ENCODE measurements at regions not wholly inside any gene's neighbourhood (a gene's known extent, or its start where the extent isn't known, plus 50 kb on each side); places are given as distances from the start of the nearest gene placed in this dataset.

GRCh38 chr6:126118058-126118755 lies 131.9 kb downstream of the TRMT11 start:
- H3K9ac ChIP-seq (ENCODE audit: low read length) = no peak overlapping the region
- H3K4me1 ChIP-seq (ENCODE audit: insufficient read depth, low read length) = peaks cover 13% of the 10 kb centered on the region
- H3K4me3 ChIP-seq (ENCODE audit: insufficient read depth, low read depth, low read length) = no peak overlapping the region
- no peak overlapping the region for H3K27ac ChIP-seq (ENCODE audit: low read depth, low read length)
- TF ChIP-seq CTCF (IDR thresholded peaks at IDR 0.05; ENCODE audit: insufficient read depth, low read depth, low read length) (no peak), EZH2 (IDR thresholded peaks at IDR 0.05; ENCODE audit: insufficient read depth, low read length) (no peak)
- H3K27me3 ChIP-seq (ENCODE audit: insufficient read depth, low read length) = no peaks in the 10 kb centered on the region
- Mint-ChIP-seq H3K27ac (ENCODE audit: unreplicated experiment) (no peak overlapping the region), H3K36me3 (ENCODE audit: low read depth, unreplicated experiment) (no peaks in the 10 kb centered on the region), H3K27me3 (ENCODE audit: low read depth, unreplicated experiment) (no peaks in the 10 kb centered on the region), H3K9me3 (ENCODE audit: unreplicated experiment) (no peaks in the 10 kb centered on the region), H3K4me1 (ENCODE audit: low read depth, unreplicated experiment) (peaks cover 13% of the 10 kb centered on the region), H3K4me3 (ENCODE audit: unreplicated experiment) (no peak overlapping the region)
- DNase-seq (ENCODE audit: low read depth) = peak; percentile 63
- no peak for FAIRE-seq
- no peak overlapping the region for H3K4me2 ChIP-seq (ENCODE audit: low read length)
- H3K9me3 ChIP-seq (ENCODE audit: insufficient read depth, low read depth, low read length) = no peaks in the 10 kb centered on the region
- H3K79me2 ChIP-seq (ENCODE audit: insufficient read depth, low read length) = no peaks in the 10 kb centered on the region
- no peaks in the 10 kb centered on the region for H3K36me3 ChIP-seq (ENCODE audit: insufficient read depth, low read length)
- no peaks in the 10 kb centered on the region for H4K20me1 ChIP-seq (ENCODE audit: insufficient read depth, low read length)
- no peak overlapping the region for H2AFZ ChIP-seq (ENCODE audit: low read depth, low read length)

- DNase-seq (ENCODE audit: low read depth) (peak; percentile 55), FAIRE-seq (no peak)
- Histone ChIP-seq H2AFZ (ENCODE audit: low read depth, low read length) (no peak overlapping the region), H3K27ac (ENCODE audit: low read depth, low read length) (peak overlapping the region; percentile 28), H3K4me3 (ENCODE audit: insufficient read depth, low read depth, low read length) (no peak overlapping the region), H3K27me3 (ENCODE audit: insufficient read depth, low read length) (no peaks in the 10 kb centered on the region), H3K9me3 (ENCODE audit: insufficient read depth, low read depth, low read length) (no peaks in the 10 kb centered on the region), H3K4me2 (ENCODE audit: low read length) (peak overlapping the region; percentile 37), H3K9ac (ENCODE audit: low read length) (no peak overlapping the region), H3K36me3 (ENCODE audit: insufficient read depth, low read length) (no peaks in the 10 kb centered on the region), H3K79me2 (ENCODE audit: insufficient read depth, low read length) (no peaks in the 10 kb centered on the region), H4K20me1 (ENCODE audit: insufficient read depth, low read length) (no peaks in the 10 kb centered on the region), H3K4me1 (ENCODE audit: insufficient read depth, low read length) (peaks cover 13% of the 10 kb centered on the region)
- Mint-ChIP-seq H3K36me3 (ENCODE audit: low read depth, unreplicated experiment) (no peaks in the 10 kb centered on the region), H3K4me1 (ENCODE audit: low read depth, unreplicated experiment) (peaks cover 13% of the 10 kb centered on the region), H3K4me3 (ENCODE audit: unreplicated experiment) (no peak overlapping the region), H3K27ac (ENCODE audit: unreplicated experiment) (no peak overlapping the region), H3K9me3 (ENCODE audit: unreplicated experiment) (no peaks in the 10 kb centered on the region), H3K27me3 (ENCODE audit: low read depth, unreplicated experiment) (no peaks in the 10 kb centered on the region)
- TF ChIP-seq EZH2 (IDR thresholded peaks at IDR 0.05; ENCODE audit: insufficient read depth, low read length) (no peak), CTCF (IDR thresholded peaks at IDR 0.05; ENCODE audit: insufficient read depth, low read depth, low read length) (no peak)
Measured at GRCh38 chr6:126118936-126119335, 132.6 kb downstream of the TRMT11 start.

- Histone ChIP-seq H3K79me2 (ENCODE audit: insufficient read depth, low read length) (no peaks in the 10 kb centered on the region), H3K36me3 (ENCODE audit: insufficient read depth, low read length) (no peaks in the 10 kb centered on the region), H3K27me3 (ENCODE audit: insufficient read depth, low read length) (no peaks in the 10 kb centered on the region), H3K9ac (ENCODE audit: low read length) (no peak overlapping the region), H3K9me3 (ENCODE audit: insufficient read depth, low read depth, low read length) (no peaks in the 10 kb centered on the region), H3K4me1 (ENCODE audit: insufficient read depth, low read length) (peaks cover 7% of the 10 kb centered on the region), H2AFZ (ENCODE audit: low read depth, low read length) (no peak overlapping the region), H3K27ac (ENCODE audit: low read depth, low read length) (no peak overlapping the region), H3K4me3 (ENCODE audit: insufficient read depth, low read depth, low read length) (no peak overlapping the region), H4K20me1 (ENCODE audit: insufficient read depth, low read length) (no peaks in the 10 kb centered on the region), H3K4me2 (ENCODE audit: low read length) (no peak overlapping the region)
- H3K27me3 Mint-ChIP-seq (ENCODE audit: low read depth, unreplicated experiment) = no peaks in the 10 kb centered on the region
- no peak for FAIRE-seq
- H3K4me1 Mint-ChIP-seq (ENCODE audit: low read depth, unreplicated experiment) = peaks cover 6% of the 10 kb centered on the region
- no peak for DNase-seq (ENCODE audit: low read depth)
- H3K36me3 Mint-ChIP-seq (ENCODE audit: low read depth, unreplicated experiment) = no peaks in the 10 kb centered on the region
- H3K27ac Mint-ChIP-seq (ENCODE audit: unreplicated experiment) = no peak overlapping the region
- TF ChIP-seq EZH2 (IDR thresholded peaks at IDR 0.05; ENCODE audit: insufficient read depth, low read length) (no peak), CTCF (IDR thresholded peaks at IDR 0.05; ENCODE audit: insufficient read depth, low read depth, low read length) (no peak)
- no peaks in the 10 kb centered on the region for H3K9me3 Mint-ChIP-seq (ENCODE audit: unreplicated experiment)
- H3K4me3 Mint-ChIP-seq (ENCODE audit: unreplicated experiment) = no peak overlapping the region
Measured at GRCh38 chr6:126123226-126123625, 136.9 kb downstream of the TRMT11 start.
